Stomach (tissue), 4 donors: ENCODE measurements at regions not wholly inside any gene's neighbourhood (a gene's known extent, or its start where the extent isn't known, plus 50 kb on each side); places are given as distances from the start of the nearest gene placed in this dataset.

Experiments
- POLR2A ChIP-seq, 4 donors: fragments of 450-650 bp; IDR thresholded peaks; one replicate each; pipeline ENCODE4 v1.6.1; 2016; ENCODE audit warnings: antibody characterized with exemption in 4 of 4, control low read depth in 2 of 4, mild to moderate bottlenecking in 1 of 4, moderate library complexity in 1 of 4
- TF ChIP-seq, protein P1 (sequence below), 7 experiments: fragments of 450-650 bp in 4 of 7; fragments of 200-600 bp in 3 of 7; sonication (generic) in 3 of 7; IDR thresholded peaks; one replicate each; pipeline ENCODE4 v1.5.1; 2016 to 2019; ENCODE audit warnings: antibody characterized with exemption in 7 of 7, control low read depth in 2 of 7, mild to moderate bottlenecking in 1 of 7

DNA sequence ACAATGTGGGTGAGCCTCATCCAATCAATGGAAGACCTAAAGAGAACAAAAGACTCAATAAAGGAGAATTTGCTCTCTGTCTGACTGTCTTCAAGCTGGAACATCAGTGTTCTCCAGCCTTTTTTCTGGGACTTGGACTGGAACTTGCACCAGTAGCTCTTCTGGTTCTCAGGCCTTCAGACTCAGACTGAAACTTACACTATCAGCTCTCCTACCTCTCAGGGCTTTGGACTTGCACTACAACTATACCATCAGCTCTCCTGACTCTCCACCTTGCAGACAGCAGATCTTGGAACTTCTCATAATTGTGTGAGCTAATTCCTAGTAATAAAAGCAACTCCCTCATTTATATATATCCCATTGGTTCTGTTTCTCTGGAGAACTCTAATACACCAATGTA, 185.9 kb downstream of the SMIM20 start:
- TF ChIP-seq, protein P1, sequence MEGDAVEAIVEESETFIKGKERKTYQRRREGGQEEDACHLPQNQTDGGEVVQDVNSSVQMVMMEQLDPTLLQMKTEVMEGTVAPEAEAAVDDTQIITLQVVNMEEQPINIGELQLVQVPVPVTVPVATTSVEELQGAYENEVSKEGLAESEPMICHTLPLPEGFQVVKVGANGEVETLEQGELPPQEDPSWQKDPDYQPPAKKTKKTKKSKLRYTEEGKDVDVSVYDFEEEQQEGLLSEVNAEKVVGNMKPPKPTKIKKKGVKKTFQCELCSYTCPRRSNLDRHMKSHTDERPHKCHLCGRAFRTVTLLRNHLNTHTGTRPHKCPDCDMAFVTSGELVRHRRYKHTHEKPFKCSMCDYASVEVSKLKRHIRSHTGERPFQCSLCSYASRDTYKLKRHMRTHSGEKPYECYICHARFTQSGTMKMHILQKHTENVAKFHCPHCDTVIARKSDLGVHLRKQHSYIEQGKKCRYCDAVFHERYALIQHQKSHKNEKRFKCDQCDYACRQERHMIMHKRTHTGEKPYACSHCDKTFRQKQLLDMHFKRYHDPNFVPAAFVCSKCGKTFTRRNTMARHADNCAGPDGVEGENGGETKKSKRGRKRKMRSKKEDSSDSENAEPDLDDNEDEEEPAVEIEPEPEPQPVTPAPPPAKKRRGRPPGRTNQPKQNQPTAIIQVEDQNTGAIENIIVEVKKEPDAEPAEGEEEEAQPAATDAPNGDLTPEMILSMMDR (IDR thresholded peaks at IDR 0.05), result no peak
- no peak for TF ChIP-seq POLR2A (IDR thresholded peaks at IDR 0.05)
